Testis (tissue), 2 donors: ENCODE measurements at regions not wholly inside any gene's neighbourhood (a gene's known extent, or its start where the extent isn't known, plus 50 kb on each side); places are given as distances from the start of the nearest gene placed in this dataset.

Source experiments
- DNase-seq: peaks from one replicate; pipeline ENCODE4 v3.0.0-alpha.2; 2019
- H3K27ac ChIP-seq, 2 donors: fragments of 200-600 bp; sonication (generic); one replicate each; pipeline ENCODE4 v1.5.1; 2019
- H3K27me3 ChIP-seq: fragments of 200-600 bp; sonication (generic); one replicate; pipeline ENCODE4 v1.5.1; 2019
- H3K36me3 ChIP-seq: fragments of 200-600 bp; sonication (generic); one replicate; pipeline ENCODE4 v1.5.1; 2017; ENCODE audit warnings: low read depth; ENCODE audit errors: missing control alignments
- H3K4me1 ChIP-seq: fragments of 200-600 bp; sonication (generic); one replicate; pipeline ENCODE4 v1.5.1; 2019
- H3K4me3 ChIP-seq, 2 donors: fragments of 200-600 bp; sonication (generic); one replicate each; pipeline ENCODE4 v1.5.1; 2017 to 2019
- H3K9me3 ChIP-seq: fragments of 200-600 bp; sonication (generic); one replicate; pipeline ENCODE4 v1.5.1; 2017
- POLR2A ChIP-seq: fragments of 450-650 bp; IDR thresholded peaks from one replicate; pipeline ENCODE4 v1.6.1; 2017; ENCODE audit warnings: antibody characterized with exemption, mild to moderate bottlenecking, moderate library complexity
- WGBS, 2 donors: methylation state at CpG; one replicate each; pipeline ENCODE4 v1.1.5; 2018; 5-methylcytosine and 5-hydroxymethylcytosine counted together
- intact Hi-C: fragments of 100-400 bp; cut with DNase I; formaldehyde crosslinking; loops from one replicate; pipeline ENCODE4 v1.15.1; 2023; ENCODE audit warnings: low total_unique reads
- TF ChIP-seq, protein P1 (sequence below), 3 experiments: fragments of 450-650 bp in 2 of 3; fragments of 200-600 bp in 1 of 3; sonication (generic) in 1 of 3; IDR thresholded peaks; one replicate each; pipeline ENCODE4 v1.5.1; 2016 to 2019; ENCODE audit warnings: antibody characterized with exemption in 3 of 3, mild to moderate bottlenecking in 2 of 3, moderate library complexity in 1 of 3

- Histone ChIP-seq H3K27me3 (no peaks in the 10 kb centered on the region), H3K9me3 (no peaks in the 10 kb centered on the region), H3K36me3 (no peaks in the 10 kb centered on the region), H3K27ac (no peak overlapping the region), H3K4me3 (no peak overlapping the region), H3K4me1 (no peaks in the 10 kb centered on the region)
- intact Hi-C loops: no loop called here
- TF ChIP-seq POLR2A: no peak
- TF ChIP-seq, protein P1, sequence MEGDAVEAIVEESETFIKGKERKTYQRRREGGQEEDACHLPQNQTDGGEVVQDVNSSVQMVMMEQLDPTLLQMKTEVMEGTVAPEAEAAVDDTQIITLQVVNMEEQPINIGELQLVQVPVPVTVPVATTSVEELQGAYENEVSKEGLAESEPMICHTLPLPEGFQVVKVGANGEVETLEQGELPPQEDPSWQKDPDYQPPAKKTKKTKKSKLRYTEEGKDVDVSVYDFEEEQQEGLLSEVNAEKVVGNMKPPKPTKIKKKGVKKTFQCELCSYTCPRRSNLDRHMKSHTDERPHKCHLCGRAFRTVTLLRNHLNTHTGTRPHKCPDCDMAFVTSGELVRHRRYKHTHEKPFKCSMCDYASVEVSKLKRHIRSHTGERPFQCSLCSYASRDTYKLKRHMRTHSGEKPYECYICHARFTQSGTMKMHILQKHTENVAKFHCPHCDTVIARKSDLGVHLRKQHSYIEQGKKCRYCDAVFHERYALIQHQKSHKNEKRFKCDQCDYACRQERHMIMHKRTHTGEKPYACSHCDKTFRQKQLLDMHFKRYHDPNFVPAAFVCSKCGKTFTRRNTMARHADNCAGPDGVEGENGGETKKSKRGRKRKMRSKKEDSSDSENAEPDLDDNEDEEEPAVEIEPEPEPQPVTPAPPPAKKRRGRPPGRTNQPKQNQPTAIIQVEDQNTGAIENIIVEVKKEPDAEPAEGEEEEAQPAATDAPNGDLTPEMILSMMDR (IDR thresholded peaks at IDR 0.05): no peak
- no peak for DNase-seq
Measured at GRCh38 chr18:29626094-29626493, 1416.4 kb downstream of the DSC3 start.

- H3K27ac ChIP-seq: no peak overlapping the region
- intact Hi-C loops: no loop called here
- H3K36me3 ChIP-seq: no peaks in the 10 kb centered on the region
- no peak for DNase-seq
- TF ChIP-seq POLR2A: no peak
- TF ChIP-seq, protein P1 (IDR thresholded peaks at IDR 0.05): no peak
- no peaks in the 10 kb centered on the region for H3K9me3 ChIP-seq
- H3K4me3 ChIP-seq: no peak overlapping the region
- no peaks in the 10 kb centered on the region for H3K27me3 ChIP-seq
- no peaks in the 10 kb centered on the region for H3K4me1 ChIP-seq
Measured at GRCh38 chr18:29616867-29617266, 1425.7 kb downstream of the DSC3 start.

DNA sequence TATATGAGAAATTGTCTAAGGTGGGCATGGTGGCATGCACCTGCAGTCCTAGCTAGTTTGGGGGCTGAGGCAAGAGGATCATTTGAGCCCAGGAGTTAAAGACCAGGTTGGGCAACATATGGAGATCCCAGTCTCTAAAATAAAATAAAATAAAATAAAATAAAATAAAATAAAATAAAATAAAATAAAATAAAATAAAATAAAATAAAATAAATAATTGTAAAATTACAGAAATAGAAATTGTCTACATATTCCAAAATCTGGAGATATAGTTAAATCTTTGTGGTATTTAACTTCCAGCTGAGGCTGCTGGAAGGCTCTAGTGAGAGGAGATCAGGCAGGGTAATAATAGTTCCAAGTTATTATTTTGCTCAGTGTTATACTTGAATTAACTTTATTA is 1432.1 kb upstream of the CDH2 start:
- no peaks in the 10 kb centered on the region for H3K36me3 ChIP-seq
- TF ChIP-seq, protein P1 (IDR thresholded peaks at IDR 0.05): no peak
- TF ChIP-seq POLR2A: no peak
- H3K4me3 ChIP-seq: no peak overlapping the region
- no peaks in the 10 kb centered on the region for H3K27me3 ChIP-seq
- no peaks in the 10 kb centered on the region for H3K4me1 ChIP-seq
- H3K9me3 ChIP-seq: no peaks in the 10 kb centered on the region
- intact Hi-C loops: no loop called here
- no peak overlapping the region for H3K27ac ChIP-seq
- DNase-seq: no peak

DNA sequence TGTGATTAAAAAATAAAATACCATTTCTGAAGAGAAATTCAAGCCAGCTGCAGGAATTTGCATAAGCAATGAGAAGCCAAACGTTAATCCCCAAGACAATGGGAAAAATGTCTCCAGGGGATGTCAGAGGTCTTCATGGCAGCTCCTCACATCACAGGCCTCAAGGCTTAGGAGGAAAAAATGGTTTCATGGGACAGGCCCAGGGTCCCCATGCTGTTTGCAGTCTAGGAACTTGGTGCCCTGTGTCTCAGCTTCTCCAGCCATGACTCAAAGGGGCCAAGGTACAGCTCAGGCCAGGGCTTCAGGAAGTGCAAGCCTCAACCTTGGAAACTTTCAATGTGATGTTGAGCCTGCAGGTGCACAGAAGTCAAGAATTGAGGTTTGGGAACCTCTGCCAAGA is 1428.4 kb upstream of the CDH2 start:
- WGBS, 2 donors: 65 to 77% methylated on average over 1 of the region's 1 CpG
- H3K4me1 ChIP-seq: no peaks in the 10 kb centered on the region
- no peak overlapping the region for H3K4me3 ChIP-seq
- H3K36me3 ChIP-seq: no peaks in the 10 kb centered on the region
- TF ChIP-seq, protein P1 (IDR thresholded peaks at IDR 0.05): no peak
- TF ChIP-seq POLR2A: no peak
- intact Hi-C loops: no loop called here
- no peak overlapping the region for H3K27ac ChIP-seq
- no peak for DNase-seq
- no peaks in the 10 kb centered on the region for H3K27me3 ChIP-seq
- no peaks in the 10 kb centered on the region for H3K9me3 ChIP-seq

- no peak overlapping the region for H3K27ac ChIP-seq
- H3K4me3 ChIP-seq: no peak overlapping the region
- intact Hi-C loops: no loop called here
- 66 to 82% methylated on average over 5 of the region's 5 CpGs for WGBS, 2 donors
- H3K27me3 ChIP-seq: no peaks in the 10 kb centered on the region
- no peaks in the 10 kb centered on the region for H3K4me1 ChIP-seq
- no peaks in the 10 kb centered on the region for H3K36me3 ChIP-seq
- no peaks in the 10 kb centered on the region for H3K9me3 ChIP-seq
- TF ChIP-seq POLR2A: no peak
- TF ChIP-seq, protein P1 (IDR thresholded peaks at IDR 0.05): no peak
- no peak for DNase-seq
Measured at GRCh38 chr18:29596959-29597358, 1420.0 kb upstream of the CDH2 start.
